ENCODE measurements at regions not wholly inside any gene's neighbourhood (a gene's known extent, or its start where the extent isn't known, plus 50 kb on each side); places are given as distances from the start of the nearest gene placed in this dataset.

GRCh38 chr1:222329493-222330045, 218.3 kb downstream of the HHIPL2 start:
- TF ChIP-seq CTCF (IDR thresholded peaks at IDR 0.05; ENCODE audit: low read depth, low read length) (no peak), EZH2phosphoT487 (IDR thresholded peaks at IDR 0.05; ENCODE audit: low read depth) (no peak)
